Keratinocyte (primary cell): ENCODE measurements at regions not wholly inside any gene's neighbourhood (a gene's known extent, or its start where the extent isn't known, plus 50 kb on each side); places are given as distances from the start of the nearest gene placed in this dataset.

Experiments
- EZH2 ChIP-seq: IDR thresholded peaks from one replicate; pipeline ENCODE4 v1.6.1; 2012; ENCODE audit warnings: inconsistent platforms, mild to moderate bottlenecking, low read length, moderate library complexity
- TF ChIP-seq, protein P1 (sequence below), 3 experiments: IDR thresholded peaks in 1 of 3; conservative IDR thresholded peaks in 1 of 3; optimal IDR thresholded peaks in 1 of 3; 2 replicates in 2 of 3; 3 replicates in 1 of 3; pipeline versions ENCODE3 to v1.5.1; 2011; ENCODE audit warnings: low read length in 3 of 3, mild to moderate bottlenecking in 3 of 3, moderate library complexity in 2 of 3, control low read depth in 1 of 3, inconsistent platforms in 1 of 3; ENCODE audit not compliant: insufficient read depth in 2 of 3; ENCODE audit errors: extremely low read depth in 1 of 3

DNA sequence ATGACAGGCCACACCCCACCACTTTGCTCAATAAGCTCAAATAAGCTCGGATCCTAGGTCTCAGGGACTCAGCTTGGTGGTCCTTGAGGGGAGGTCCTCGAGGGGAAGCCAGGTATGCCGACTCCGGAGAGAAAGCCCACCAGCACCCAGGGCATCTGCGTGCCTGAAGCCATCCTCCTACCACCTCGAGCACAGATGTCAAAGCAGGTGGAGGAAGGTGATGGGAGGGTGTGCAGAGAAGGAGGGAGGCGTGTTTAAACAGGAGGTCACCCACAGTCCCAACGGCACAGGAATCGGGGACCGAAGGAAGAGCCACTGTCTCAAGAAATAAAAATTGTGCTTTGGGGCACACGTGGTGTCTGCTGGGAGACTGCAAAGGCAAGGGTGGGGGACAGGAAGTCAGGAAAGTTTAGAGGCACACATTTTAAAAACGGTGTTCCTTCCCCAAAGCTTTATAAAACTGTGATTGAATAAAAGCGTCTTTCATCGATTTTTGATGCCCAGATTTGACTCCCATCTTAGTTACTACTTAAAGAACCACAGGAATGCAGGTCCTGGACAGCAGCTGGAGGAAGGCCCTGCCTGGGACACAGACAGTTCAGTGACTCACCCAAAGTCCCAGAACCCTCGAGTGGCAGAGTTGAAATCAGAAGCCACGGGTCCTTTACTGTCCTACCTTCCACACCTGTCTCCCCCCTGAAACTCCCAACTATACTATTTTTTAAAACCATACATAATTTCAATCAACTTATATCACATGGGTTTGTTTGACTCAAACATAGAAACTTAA, 221.0 kb upstream of the PDE10A start:
- TF ChIP-seq, protein P1, sequence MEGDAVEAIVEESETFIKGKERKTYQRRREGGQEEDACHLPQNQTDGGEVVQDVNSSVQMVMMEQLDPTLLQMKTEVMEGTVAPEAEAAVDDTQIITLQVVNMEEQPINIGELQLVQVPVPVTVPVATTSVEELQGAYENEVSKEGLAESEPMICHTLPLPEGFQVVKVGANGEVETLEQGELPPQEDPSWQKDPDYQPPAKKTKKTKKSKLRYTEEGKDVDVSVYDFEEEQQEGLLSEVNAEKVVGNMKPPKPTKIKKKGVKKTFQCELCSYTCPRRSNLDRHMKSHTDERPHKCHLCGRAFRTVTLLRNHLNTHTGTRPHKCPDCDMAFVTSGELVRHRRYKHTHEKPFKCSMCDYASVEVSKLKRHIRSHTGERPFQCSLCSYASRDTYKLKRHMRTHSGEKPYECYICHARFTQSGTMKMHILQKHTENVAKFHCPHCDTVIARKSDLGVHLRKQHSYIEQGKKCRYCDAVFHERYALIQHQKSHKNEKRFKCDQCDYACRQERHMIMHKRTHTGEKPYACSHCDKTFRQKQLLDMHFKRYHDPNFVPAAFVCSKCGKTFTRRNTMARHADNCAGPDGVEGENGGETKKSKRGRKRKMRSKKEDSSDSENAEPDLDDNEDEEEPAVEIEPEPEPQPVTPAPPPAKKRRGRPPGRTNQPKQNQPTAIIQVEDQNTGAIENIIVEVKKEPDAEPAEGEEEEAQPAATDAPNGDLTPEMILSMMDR (optimal IDR thresholded peaks at IDR 0.05 in 1 of 3, IDR thresholded peaks at IDR 0.05 in 1 of 3, conservative IDR thresholded peaks at IDR 0.05 in 1 of 3; ENCODE audit: extremely low read depth in 1 of 3, insufficient read depth in 2 of 3, low read length in 3 of 3): no peak
- TF ChIP-seq EZH2: no peak
